A549 (cell line): ENCODE measurements at regions not wholly inside any gene's neighbourhood (a gene's known extent, or its start where the extent isn't known, plus 50 kb on each side); places are given as distances from the start of the nearest gene placed in this dataset.

Experiments
- ATAC-seq, 2 experiments: fragments of 200-7000 bp in 1 of 2; fragments of >200 bp in 1 of 2; cut with Nextera tagmentation in 1 of 2; cut with Tn5 transposase in 1 of 2; 3 replicates each; pipeline versions ENCODE4 v1.8.0 to v1.9.1; 2018 to 2020; ENCODE audit warnings: mild to moderate bottlenecking in 1 of 2, moderate library complexity in 1 of 2
- CTCF ChIA-PET: fragments of 300-600 bp; sonication (Branson Sonifier 250); formaldehyde crosslinking; extraction: SDS; loops from one replicate; lab custom pipeline; 2021; ENCODE audit warnings: antibody characterized with exemption, inconsistent platforms; lab: Yijun Ruan, JAX
- POLR2A ChIA-PET: fragments of 350-600 bp; formaldehyde crosslinking; extraction: SDS; loops from one replicate; lab custom pipeline; 2021; ENCODE audit warnings: antibody characterized with exemption, inconsistent platforms; lab: Yijun Ruan, JAX
- DNase-seq, 2 experiments: peaks; one replicate each; pipeline versions ENCODE4 v3.0.0 to v3.0.0-alpha.2; 2011 to 2016; ENCODE audit warnings: low read depth in 1 of 2, low spot score in 1 of 2
- FAIRE-seq: peaks from 2 replicates; lab custom pipeline; 2011; peaks lifted over from hg19 to GRCh38; lab: Jason Lieb, UNC
- H3K27ac ChIP-seq, 2 experiments: fragments of >200 bp; sonication (Bioruptor Twin); formaldehyde crosslinking; 3 replicates each; pipeline ENCODE4 v1.5.1; 2016 to 2017
- H3K4me1 ChIP-seq: fragments of >200 bp; sonication (Bioruptor Twin); formaldehyde crosslinking; 3 replicates; pipeline ENCODE4 v1.6.1; 2016
- H3K4me2 ChIP-seq: fragments of >200 bp; sonication (Bioruptor Twin); formaldehyde crosslinking; 3 replicates; pipeline ENCODE4 v1.6.1; 2016
- H3K4me3 ChIP-seq: fragments of >200 bp; sonication (Bioruptor Twin); formaldehyde crosslinking; 3 replicates; pipeline ENCODE4 v1.5.1; 2016
- H3K9me3 ChIP-seq: fragments of >200 bp; sonication (Bioruptor Twin); formaldehyde crosslinking; 3 replicates; pipeline ENCODE4 v1.6.1; 2016
- BCL3 ChIP-seq: fragments of >200 bp; sonication (Bioruptor Twin); formaldehyde crosslinking; IDR thresholded peaks from 3 replicates; pipeline ENCODE4 v1.6.1; 2016
- CHD2 ChIP-seq: fragments of 150-350 bp; IDR thresholded peaks from 2 replicates; pipeline ENCODE4 v1.6.1; 2014; ENCODE audit warnings: low read length; ENCODE audit not compliant: partially characterized antibody
- CHD4 ChIP-seq: fragments of 200-600 bp; sonication (generic); IDR thresholded peaks from 2 replicates; pipeline ENCODE4 v1.6.1; 2016; ENCODE audit warnings: antibody characterized with exemption, mild to moderate bottlenecking, borderline replicate concordance
- EHF ChIP-seq: fragments of 250-450 bp; sonication (Bioruptor Pico); IDR thresholded peaks from 2 replicates; pipeline ENCODE4 v1.5.0; 2020; ENCODE audit warnings: mild to moderate bottlenecking
- ESRRA ChIP-seq: fragments of 150-350 bp; IDR thresholded peaks from 2 replicates; pipeline ENCODE4 v1.6.1; 2014; ENCODE audit warnings: mild to moderate bottlenecking, low read length, borderline replicate concordance
- FOSB ChIP-seq: fragments of 250-450 bp; sonication (Bioruptor Pico); IDR thresholded peaks from 2 replicates; pipeline ENCODE4 v1.5.0; 2020; ENCODE audit warnings: mild to moderate bottlenecking, moderate library complexity
- FOSL2 ChIP-seq, 2 experiments: fragments of 450-650 bp in 1 of 2; fragments of >200 bp in 1 of 2; sonication (Bioruptor Twin) in 1 of 2; formaldehyde crosslinking; IDR thresholded peaks; 2 replicates each; pipeline versions ENCODE4 v1.5.0 to v1.6.1; 2016 to 2020; ENCODE audit warnings: mild to moderate bottlenecking in 1 of 2, moderate library complexity in 1 of 2
- HES2 ChIP-seq: fragments of >200 bp; sonication (Bioruptor Twin); formaldehyde crosslinking; IDR thresholded peaks from 2 replicates; pipeline ENCODE4 v1.6.1; 2016
- HEYL ChIP-seq: fragments of 250-450 bp; sonication (Bioruptor Pico); IDR thresholded peaks from 2 replicates; pipeline ENCODE4 v1.8.0; 2021; ENCODE audit warnings: mild to moderate bottlenecking, moderate library complexity
- HOXA7 ChIP-seq: fragments of 250-450 bp; sonication (Bioruptor Pico); IDR thresholded peaks from 2 replicates; pipeline ENCODE4 v1.5.0; 2020; ENCODE audit warnings: mild to moderate bottlenecking, moderate library complexity
- HOXB13 ChIP-seq: fragments of 250-450 bp; sonication (Bioruptor Pico); IDR thresholded peaks from 2 replicates; pipeline ENCODE4 v1.5.0; 2020; ENCODE audit warnings: low read depth, mild to moderate bottlenecking, moderate library complexity
- HOXB5 ChIP-seq: fragments of 250-450 bp; sonication (Bioruptor Pico); IDR thresholded peaks from 2 replicates; pipeline ENCODE4 v1.5.0; 2020; ENCODE audit warnings: mild to moderate bottlenecking, moderate library complexity
- JUNB ChIP-seq: fragments of >200 bp; sonication (Bioruptor Twin); formaldehyde crosslinking; IDR thresholded peaks from 2 replicates; pipeline ENCODE4 v1.6.1; 2016
- KDM1A ChIP-seq: fragments of 200-600 bp; sonication (generic); IDR thresholded peaks from 2 replicates; pipeline ENCODE4 v1.6.1; 2016; ENCODE audit warnings: low read depth, mild to moderate bottlenecking
- MAFK ChIP-seq: fragments of 450-650 bp; IDR thresholded peaks from 2 replicates; pipeline ENCODE4 v1.6.1; 2014; ENCODE audit not compliant: partially characterized antibody
- MAX ChIP-seq: IDR thresholded peaks from 2 replicates; pipeline ENCODE4 v1.6.1; 2012
- MYC ChIP-seq: IDR thresholded peaks from 2 replicates; pipeline ENCODE4 v1.6.1; 2012; ENCODE audit warnings: mild to moderate bottlenecking, inconsistent platforms, low read length, improper control_type of control experiment, borderline replicate concordance
- NPAS2 ChIP-seq: fragments of 250-450 bp; sonication (Bioruptor Pico); IDR thresholded peaks from 2 replicates; pipeline ENCODE4 v1.8.0; 2022; ENCODE audit warnings: mild to moderate bottlenecking, moderate library complexity, borderline replicate concordance
- POLR2AphosphoS2 ChIP-seq: conservative IDR thresholded peaks from 2 replicates; pipeline ENCODE4 v1.6.1; 2012; ENCODE audit warnings: low read length, improper control_type of control experiment, inconsistent platforms
- RCOR1 ChIP-seq: fragments of 150-350 bp; IDR thresholded peaks from 2 replicates; pipeline ENCODE4 v1.6.1; 2014; ENCODE audit warnings: antibody characterized with exemption, low read length, low read depth
- RFX5 ChIP-seq: fragments of 450-650 bp; IDR thresholded peaks from 2 replicates; pipeline ENCODE4 v1.7.1; 2014; ENCODE audit warnings: antibody characterized with exemption, mild to moderate bottlenecking, moderate library complexity
- RNF2 ChIP-seq: fragments of 200-600 bp; sonication (generic); IDR thresholded peaks from 2 replicates; pipeline ENCODE4 v1.6.1; 2016; ENCODE audit warnings: low read depth, mild to moderate bottlenecking, antibody characterized with exemption, moderate library complexity, borderline replicate concordance
- TFCP2L1 ChIP-seq: fragments of 250-450 bp; sonication (Bioruptor Pico); IDR thresholded peaks from 2 replicates; pipeline ENCODE4 v1.5.0; 2021; ENCODE audit warnings: mild to moderate bottlenecking
- USF2 ChIP-seq: fragments of 450-650 bp; IDR thresholded peaks from 2 replicates; pipeline ENCODE4 v1.6.1; 2014; ENCODE audit warnings: antibody characterized with exemption
- ZFP36 ChIP-seq: fragments of 450-650 bp; IDR thresholded peaks from 2 replicates; pipeline ENCODE4 v1.6.1; 2014; ENCODE audit warnings: borderline replicate concordance; ENCODE audit not compliant: partially characterized antibody
- ZSCAN20 ChIP-seq: fragments of 250-450 bp; sonication (Bioruptor Pico); IDR thresholded peaks from 2 replicates; pipeline ENCODE4 v1.8.0; 2022; ENCODE audit warnings: mild to moderate bottlenecking, moderate library complexity
- WGBS: methylation state at CpG from one replicate; pipeline ENCODE4 v1.1.6; 2017; ENCODE audit errors: missing lambda C conversion rate; 5-methylcytosine and 5-hydroxymethylcytosine counted together

GRCh38 chr12:127685931-127686330 is 581.0 kb upstream of the TMEM132C start:
- POLR2A ChIA-PET = no interaction called here
- DNase-seq = no peak
- 8% methylated on average over 9 of the region's 9 CpGs for WGBS

GRCh38 chr12:127687181-127687580 is 579.8 kb upstream of the TMEM132C start:
- DNase-seq (no peak), ATAC-seq (no peak), FAIRE-seq (no peak)
- Histone ChIP-seq H3K4me3 (no peak overlapping the region), H3K4me2 (no peak overlapping the region), H3K9me3 (no peaks in the 10 kb centered on the region), H3K27ac (no peak overlapping the region), H3K4me1 (no peaks in the 10 kb centered on the region)
- 1% methylated on average over 2 of the region's 2 CpGs for WGBS
- ChIA-PET CTCF (no interaction called here), POLR2A (no interaction called here)
- TF ChIP-seq FOSB (CRISPR knock-in tag) (no peak), HEYL (CRISPR knock-in tag) (no peak), NPAS2 (CRISPR knock-in tag) (no peak), HOXB5 (CRISPR knock-in tag) (no peak), CHD2 (no peak), MAFK (no peak), EHF (no peak), RFX5 (no peak), FOSL2 (IDR thresholded peaks at IDR 0.05) (no peak), FOSL2 (CRISPR knock-in tag; IDR thresholded peaks at IDR 0.05) (no peak), HOXB13 (CRISPR knock-in tag) (no peak), MAX (no peak), TFCP2L1 (CRISPR knock-in tag) (no peak), HOXA7 (no peak), ZSCAN20 (CRISPR knock-in tag) (no peak), ESRRA (no peak)

More at GRCh38 chr12:127685931-127686330, 581.0 kb upstream of the TMEM132C start:
- ATAC-seq (no peak), FAIRE-seq (no peak)
- no peak overlapping the region for H3K4me3 ChIP-seq
- no peak for TF ChIP-seq HES2
- 0 out of 2 replicates have a peak, but pooled peaks have one; percentile 23 for TF ChIP-seq USF2
- H3K27ac ChIP-seq = no peak overlapping the region
- no peaks in the 10 kb centered on the region for H3K9me3 ChIP-seq
- CTCF ChIA-PET = interaction anchor here (1.2 kb wide), 1 partner anchor 8 kb away, joined by 4 read pairs; no protein-coding TSS in a partner anchor
- H3K4me2 ChIP-seq = no peak overlapping the region
- no peaks in the 10 kb centered on the region for H3K4me1 ChIP-seq

- ATAC-seq (no peak), FAIRE-seq (no peak), DNase-seq (no peak)
- Histone ChIP-seq H3K9me3 (no peaks in the 10 kb centered on the region), H3K4me3 (no peak overlapping the region), H3K27ac (no peak overlapping the region), H3K4me1 (no peaks in the 10 kb centered on the region), H3K4me2 (no peak overlapping the region)
- WGBS = 1% methylated on average over 5 of the region's 5 CpGs
- ChIA-PET CTCF (interaction anchor here (1.6 kb wide), 1 partner anchor 12 kb away, joined by 3 read pairs; no protein-coding TSS in a partner anchor), POLR2A (no interaction called here)
- no peak for TF ChIP-seq CHD4
- no peak for TF ChIP-seq HES2
- TF ChIP-seq BCL3 = no peak
- no peak for TF ChIP-seq ZFP36
- TF ChIP-seq MYC = no peak
- TF ChIP-seq JUNB = no peak
- no peak for TF ChIP-seq RCOR1
- TF ChIP-seq RNF2 = no peak
- no peak for TF ChIP-seq KDM1A
- TF ChIP-seq USF2 = no peak
- no peak for TF ChIP-seq POLR2AphosphoS2
- TF ChIP-seq RFX5 = no peak
These were observed 578.0 kb upstream of the TMEM132C start for GRCh38 chr12:127688906-127689428.
